Endothelial cell of umbilical vein (primary cell): ENCODE measurements at regions not wholly inside any gene's neighbourhood (a gene's known extent, or its start where the extent isn't known, plus 50 kb on each side); places are given as distances from the start of the nearest gene placed in this dataset.

Experiments
- EZH2 ChIP-seq: IDR thresholded peaks from 2 replicates; pipeline ENCODE4 v1.6.1; 2012; ENCODE audit warnings: borderline replicate concordance, low read depth, mild to moderate bottlenecking, moderate library complexity, low read length, inconsistent platforms; ENCODE audit not compliant: severe bottlenecking
- FOS ChIP-seq: IDR thresholded peaks from 2 replicates; pipeline ENCODE4 v1.6.1; 2011; ENCODE audit warnings: mild to moderate bottlenecking, low read length, moderate library complexity, borderline replicate concordance; ENCODE audit not compliant: insufficient read depth
- GATA2 ChIP-seq: IDR thresholded peaks from 2 replicates; pipeline ENCODE4 v1.7.0; 2011; ENCODE audit warnings: low read depth, mild to moderate bottlenecking, moderate library complexity, mixed read lengths, low read length; ENCODE audit not compliant: insufficient read length, insufficient read depth
- JUN ChIP-seq: IDR thresholded peaks from 2 replicates; pipeline ENCODE4 v1.6.1; 2011; ENCODE audit warnings: borderline replicate concordance, low read depth; ENCODE audit not compliant: insufficient read length, insufficient read depth
- MYC ChIP-seq: IDR thresholded peaks from one replicate; pipeline ENCODE4 v1.6.1; 2011; ENCODE audit warnings: mild to moderate bottlenecking, low read depth, low read length
- POLR2A ChIP-seq: IDR thresholded peaks from 2 replicates; pipeline ENCODE4 v1.6.1; 2012; ENCODE audit warnings: low read depth, mild to moderate bottlenecking, control low read depth, low read length
- POLR2AphosphoS5 ChIP-seq: IDR thresholded peaks from 2 replicates; pipeline ENCODE4 v1.6.1; 2012; ENCODE audit warnings: low read depth, mild to moderate bottlenecking, control low read depth, low read length, moderate library complexity; ENCODE audit not compliant: insufficient read depth
- TF ChIP-seq, protein P1 (sequence below), 2 donors: IDR thresholded peaks; 1 replicate in 1 of 2; 2 replicates in 1 of 2; pipeline ENCODE4 v1.5.1; 2011; ENCODE audit warnings: low read length in 2 of 2, mild to moderate bottlenecking in 2 of 2, moderate library complexity in 2 of 2, control low read depth in 1 of 2, inconsistent platforms in 1 of 2, low read depth in 1 of 2; ENCODE audit not compliant: insufficient read depth in 1 of 2; ENCODE audit errors: extremely low read depth in 1 of 2
- TF ChIP-seq, protein P2 (sequence below): IDR thresholded peaks from 2 replicates; pipeline ENCODE4 v1.6.1; 2011; ENCODE audit not compliant: insufficient read depth, insufficient read length

DNA sequence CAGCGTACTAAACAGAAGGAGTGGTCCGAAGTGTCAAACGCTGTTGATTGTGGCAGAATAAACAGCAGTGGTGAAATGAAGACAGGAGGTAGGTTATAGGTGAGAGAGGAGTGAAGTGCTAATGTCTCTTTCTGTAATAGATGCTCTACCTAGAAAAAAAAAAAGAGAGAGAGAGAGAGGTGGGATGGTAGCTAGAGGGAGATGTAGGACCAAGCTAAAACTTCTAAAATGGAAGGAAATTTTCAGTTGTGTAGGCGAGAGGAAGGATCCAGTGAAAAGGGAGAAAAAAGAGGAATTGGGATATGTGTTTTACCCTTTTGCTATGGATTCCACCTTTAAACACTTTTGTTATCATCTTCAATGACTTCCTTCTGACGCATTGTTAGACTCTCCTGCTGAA, 126.5 kb upstream of the BMP2 start:
- no peak for TF ChIP-seq POLR2A
- TF ChIP-seq, protein P1, sequence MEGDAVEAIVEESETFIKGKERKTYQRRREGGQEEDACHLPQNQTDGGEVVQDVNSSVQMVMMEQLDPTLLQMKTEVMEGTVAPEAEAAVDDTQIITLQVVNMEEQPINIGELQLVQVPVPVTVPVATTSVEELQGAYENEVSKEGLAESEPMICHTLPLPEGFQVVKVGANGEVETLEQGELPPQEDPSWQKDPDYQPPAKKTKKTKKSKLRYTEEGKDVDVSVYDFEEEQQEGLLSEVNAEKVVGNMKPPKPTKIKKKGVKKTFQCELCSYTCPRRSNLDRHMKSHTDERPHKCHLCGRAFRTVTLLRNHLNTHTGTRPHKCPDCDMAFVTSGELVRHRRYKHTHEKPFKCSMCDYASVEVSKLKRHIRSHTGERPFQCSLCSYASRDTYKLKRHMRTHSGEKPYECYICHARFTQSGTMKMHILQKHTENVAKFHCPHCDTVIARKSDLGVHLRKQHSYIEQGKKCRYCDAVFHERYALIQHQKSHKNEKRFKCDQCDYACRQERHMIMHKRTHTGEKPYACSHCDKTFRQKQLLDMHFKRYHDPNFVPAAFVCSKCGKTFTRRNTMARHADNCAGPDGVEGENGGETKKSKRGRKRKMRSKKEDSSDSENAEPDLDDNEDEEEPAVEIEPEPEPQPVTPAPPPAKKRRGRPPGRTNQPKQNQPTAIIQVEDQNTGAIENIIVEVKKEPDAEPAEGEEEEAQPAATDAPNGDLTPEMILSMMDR (IDR thresholded peaks at IDR 0.05; ENCODE audit: extremely low read depth in 1 of 2, insufficient read depth in 1 of 2, low read depth in 1 of 2, low read length in 2 of 2), result no peak
- no peak for TF ChIP-seq GATA2
- TF ChIP-seq MYC, result no peak
- no peak for TF ChIP-seq EZH2
- TF ChIP-seq FOS, result no peak
- no peak for TF ChIP-seq POLR2AphosphoS5
- TF ChIP-seq, protein P2, sequence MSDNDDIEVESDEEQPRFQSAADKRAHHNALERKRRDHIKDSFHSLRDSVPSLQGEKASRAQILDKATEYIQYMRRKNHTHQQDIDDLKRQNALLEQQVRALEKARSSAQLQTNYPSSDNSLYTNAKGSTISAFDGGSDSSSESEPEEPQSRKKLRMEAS, result no peak
- TF ChIP-seq JUN, result no peak
